ENCODE measurements at regions not wholly inside any gene's neighbourhood (a gene's known extent, or its start where the extent isn't known, plus 50 kb on each side); places are given as distances from the start of the nearest gene placed in this dataset.

- Histone ChIP-seq H2AFZ (ENCODE audit: control insufficient read depth, low read depth, low read length) (no peak overlapping the region), H3K4me1 (ENCODE audit: control insufficient read depth, insufficient read depth, low read length) (no peaks in the 10 kb centered on the region), H3K27me3 (replicated peaks in 1 of 2; ENCODE audit: control insufficient read depth in 2 of 2, insufficient read depth in 2 of 2, low read length in 1 of 2) (no peaks in the 10 kb centered on the region; a peak in 1 of 4 replicates), H3K79me2 (ENCODE audit: control insufficient read depth, insufficient read depth, low read length) (no peaks in the 10 kb centered on the region), H3K4me3 (no peak overlapping the region), H3K4me2 (ENCODE audit: control insufficient read depth, insufficient read depth) (no peak overlapping the region), H4K20me1 (ENCODE audit: control insufficient read depth, insufficient read depth) (no peaks in the 10 kb centered on the region), H3K9ac (ENCODE audit: control insufficient read depth, insufficient read depth, low read length) (no peak overlapping the region), H3K36me3 (ENCODE audit: control insufficient read depth in 2 of 2, insufficient read depth in 2 of 2, low read length in 1 of 2) (no peaks in the 10 kb centered on the region), H3K9me3 (replicated peaks; ENCODE audit: control insufficient read depth, insufficient read depth, low read length) (no peaks in the 10 kb centered on the region), H3K27ac (ENCODE audit: control insufficient read depth, insufficient read depth) (no peak overlapping the region)
- ChIA-PET POLR2A (no interaction called here), CTCF (interaction anchor here (0.8 to 3.0 kb wide), 9 partner anchors 8 to 553 kb away, joined by 3 to 19 read pairs (median 5); no protein-coding TSS in a partner anchor), SMC1A (ENCODE audit: uncharacterized antibody, unreplicated experiment) (interaction anchor here (0.8 to 1.8 kb wide), 3 partner anchors 17 to 551 kb away, joined by 3 to 4 read pairs (median 3); no protein-coding TSS in a partner anchor), RAD21 (ENCODE audit: unreplicated experiment) (interaction anchor here (1.3 to 1.6 kb wide), 2 partner anchors 146 to 550 kb away, joined by 3 read pairs; no protein-coding TSS in a partner anchor)
- in situ Hi-C loops (cut with MboI) (loop anchor here (5.0 kb wide), 1 partner anchor 553 kb away; no protein-coding TSS in a partner anchor), intact Hi-C loops (cut with micrococcal nuclease; ENCODE audit: unreplicated experiment) (loop anchor here (1.0 kb wide), 1 partner anchor 551 kb away; no protein-coding TSS in a partner anchor)
- WGBS (ENCODE audit: insufficient coverage, insufficient replicate concordance, low lambda C conversion rate, missing lambda C conversion rate): 50% methylated on average over 2 of the region's 2 CpGs
- ATAC-seq: no peak
- TF ChIP-seq RCOR1 (conservative IDR thresholded peaks at IDR 0.05; ENCODE audit: low read depth, low read length): no peak
- no peak for TF ChIP-seq RELA (IDR thresholded peaks at IDR 0.05; ENCODE audit: borderline replicate concordance, partially characterized antibody)
- TF ChIP-seq ELK1 (IDR thresholded peaks at IDR 0.05; ENCODE audit: low read depth, low read length): no peak
- no peak for TF ChIP-seq KLF5 (IDR thresholded peaks at IDR 0.05; ENCODE audit: partially characterized antibody)
- no peak for TF ChIP-seq MEF2B (IDR thresholded peaks at IDR 0.05; ENCODE audit: partially characterized antibody, poor library complexity, severe bottlenecking)
- TF ChIP-seq RAD21 (IDR thresholded peaks at IDR 0.05; ENCODE audit: insufficient read depth, low read depth, low read length): peak; percentile 53
- TF ChIP-seq, protein P1, sequence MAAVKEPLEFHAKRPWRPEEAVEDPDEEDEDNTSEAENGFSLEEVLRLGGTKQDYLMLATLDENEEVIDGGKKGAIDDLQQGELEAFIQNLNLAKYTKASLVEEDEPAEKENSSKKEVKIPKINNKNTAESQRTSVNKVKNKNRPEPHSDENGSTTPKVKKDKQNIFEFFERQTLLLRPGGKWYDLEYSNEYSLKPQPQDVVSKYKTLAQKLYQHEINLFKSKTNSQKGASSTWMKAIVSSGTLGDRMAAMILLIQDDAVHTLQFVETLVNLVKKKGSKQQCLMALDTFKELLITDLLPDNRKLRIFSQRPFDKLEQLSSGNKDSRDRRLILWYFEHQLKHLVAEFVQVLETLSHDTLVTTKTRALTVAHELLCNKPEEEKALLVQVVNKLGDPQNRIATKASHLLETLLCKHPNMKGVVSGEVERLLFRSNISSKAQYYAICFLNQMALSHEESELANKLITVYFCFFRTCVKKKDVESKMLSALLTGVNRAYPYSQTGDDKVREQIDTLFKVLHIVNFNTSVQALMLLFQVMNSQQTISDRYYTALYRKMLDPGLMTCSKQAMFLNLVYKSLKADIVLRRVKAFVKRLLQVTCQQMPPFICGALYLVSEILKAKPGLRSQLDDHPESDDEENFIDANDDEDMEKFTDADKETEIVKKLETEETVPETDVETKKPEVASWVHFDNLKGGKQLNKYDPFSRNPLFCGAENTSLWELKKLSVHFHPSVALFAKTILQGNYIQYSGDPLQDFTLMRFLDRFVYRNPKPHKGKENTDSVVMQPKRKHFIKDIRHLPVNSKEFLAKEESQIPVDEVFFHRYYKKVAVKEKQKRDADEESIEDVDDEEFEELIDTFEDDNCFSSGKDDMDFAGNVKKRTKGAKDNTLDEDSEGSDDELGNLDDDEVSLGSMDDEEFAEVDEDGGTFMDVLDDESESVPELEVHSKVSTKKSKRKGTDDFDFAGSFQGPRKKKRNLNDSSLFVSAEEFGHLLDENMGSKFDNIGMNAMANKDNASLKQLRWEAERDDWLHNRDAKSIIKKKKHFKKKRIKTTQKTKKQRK (IDR thresholded peaks at IDR 0.05; ENCODE audit: low read depth, low read length): no peak
- TF ChIP-seq JUNB (IDR thresholded peaks at IDR 0.05): no peak
- no peak for TF ChIP-seq SPI1 (IDR thresholded peaks at IDR 0.05; ENCODE audit: borderline replicate concordance, insufficient read depth, low read depth, low read length)
- no peak for TF ChIP-seq SIX5 (IDR thresholded peaks at IDR 0.05; ENCODE audit: low read depth, low read length, severe bottlenecking)
- TF ChIP-seq SMC3 (IDR thresholded peaks at IDR 0.05; ENCODE audit: borderline replicate concordance, low read length): peak; percentile 57; the same call in 1 of the 2 replicates
- TF ChIP-seq FOXM1 (IDR thresholded peaks at IDR 0.05; ENCODE audit: low read depth, low read length): no peak
- TF ChIP-seq SMARCA5 (IDR thresholded peaks at IDR 0.05): no peak
- TF ChIP-seq, protein P2, sequence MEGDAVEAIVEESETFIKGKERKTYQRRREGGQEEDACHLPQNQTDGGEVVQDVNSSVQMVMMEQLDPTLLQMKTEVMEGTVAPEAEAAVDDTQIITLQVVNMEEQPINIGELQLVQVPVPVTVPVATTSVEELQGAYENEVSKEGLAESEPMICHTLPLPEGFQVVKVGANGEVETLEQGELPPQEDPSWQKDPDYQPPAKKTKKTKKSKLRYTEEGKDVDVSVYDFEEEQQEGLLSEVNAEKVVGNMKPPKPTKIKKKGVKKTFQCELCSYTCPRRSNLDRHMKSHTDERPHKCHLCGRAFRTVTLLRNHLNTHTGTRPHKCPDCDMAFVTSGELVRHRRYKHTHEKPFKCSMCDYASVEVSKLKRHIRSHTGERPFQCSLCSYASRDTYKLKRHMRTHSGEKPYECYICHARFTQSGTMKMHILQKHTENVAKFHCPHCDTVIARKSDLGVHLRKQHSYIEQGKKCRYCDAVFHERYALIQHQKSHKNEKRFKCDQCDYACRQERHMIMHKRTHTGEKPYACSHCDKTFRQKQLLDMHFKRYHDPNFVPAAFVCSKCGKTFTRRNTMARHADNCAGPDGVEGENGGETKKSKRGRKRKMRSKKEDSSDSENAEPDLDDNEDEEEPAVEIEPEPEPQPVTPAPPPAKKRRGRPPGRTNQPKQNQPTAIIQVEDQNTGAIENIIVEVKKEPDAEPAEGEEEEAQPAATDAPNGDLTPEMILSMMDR (IDR thresholded peaks at IDR 0.05 in 2 of 3, conservative IDR thresholded peaks at IDR 0.05 in 1 of 3; ENCODE audit: control insufficient read depth in 2 of 3, extremely low read depth in 1 of 3, insufficient read depth in 1 of 3, low read depth in 3 of 3, low read length in 3 of 3): peak; percentile 45 to 49 (median 49)
- FAIRE-seq: no peak
- BruUV-seq (replicated peaks): no TSS peak
- DNase-seq (ENCODE audit: low read depth, low spot score): no peak
These were observed 245.3 kb downstream of the OGFRL1 start for GRCh38 chr6:71533939-71534379.
